CD4-positive, alpha-beta T cell treated with Interferon alpha-2 for 1 hour (primary cell): ENCODE measurements at regions not wholly inside any gene's neighbourhood (a gene's known extent, or its start where the extent isn't known, plus 50 kb on each side); places are given as distances from the start of the nearest gene placed in this dataset.
A peak's percentile ranks its signal among the peaks of the same experiment; 100 is the strongest.
"Not testable (repeated sequence)": the region's sequence is repeated elsewhere in the genome, so short reads cannot be mapped to it uniquely, and the experiment has no call there.

Source experiments
- DNase-seq, 2 donors: peaks; one replicate each; pipeline ENCODE4 v3.0.0-alpha.2; 2020 to 2022

DNA sequence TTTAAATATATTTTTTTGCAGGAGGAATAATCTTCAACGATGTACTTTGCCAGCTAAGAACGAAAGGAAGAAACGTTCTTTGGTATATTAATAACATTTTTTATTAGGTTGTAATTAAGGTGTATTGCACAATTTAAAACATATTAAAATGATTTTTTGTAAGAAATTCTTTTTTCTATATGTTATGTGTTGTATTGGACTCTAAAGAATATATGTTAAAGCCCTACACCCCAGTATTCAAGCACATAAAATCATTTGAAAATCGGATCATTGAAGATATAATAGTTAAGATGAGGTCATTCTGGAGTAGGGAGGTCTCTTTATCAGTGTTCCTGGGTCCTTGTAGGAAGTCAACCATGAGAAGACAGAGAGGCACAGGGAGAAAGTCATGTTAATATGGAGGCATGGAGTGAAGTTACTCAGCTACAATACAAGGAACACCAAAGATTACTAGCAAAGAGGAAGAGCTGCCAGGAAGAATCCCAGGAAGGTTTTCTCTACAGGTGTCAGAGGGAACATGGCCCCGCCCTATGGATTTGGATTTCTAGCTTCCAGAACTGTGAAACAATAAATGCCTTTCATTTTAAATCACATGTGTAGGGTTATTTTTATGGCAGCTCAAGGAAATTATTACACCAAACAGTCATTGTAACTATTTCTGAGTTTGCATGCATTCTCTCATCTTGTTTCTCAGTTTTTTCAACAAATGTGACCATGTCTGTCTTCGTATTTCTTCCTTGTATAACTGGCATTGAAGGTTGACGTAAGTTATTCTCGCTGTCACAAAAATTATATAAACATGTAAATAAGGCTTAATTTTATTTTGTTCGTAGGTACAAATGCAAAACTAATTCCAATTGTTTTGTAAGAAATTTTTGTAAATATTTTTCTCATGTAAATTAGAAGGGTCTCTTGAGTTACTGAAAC, 75.4 kb upstream of the VPREB1 start:
- DNase-seq = no peak

DNA sequence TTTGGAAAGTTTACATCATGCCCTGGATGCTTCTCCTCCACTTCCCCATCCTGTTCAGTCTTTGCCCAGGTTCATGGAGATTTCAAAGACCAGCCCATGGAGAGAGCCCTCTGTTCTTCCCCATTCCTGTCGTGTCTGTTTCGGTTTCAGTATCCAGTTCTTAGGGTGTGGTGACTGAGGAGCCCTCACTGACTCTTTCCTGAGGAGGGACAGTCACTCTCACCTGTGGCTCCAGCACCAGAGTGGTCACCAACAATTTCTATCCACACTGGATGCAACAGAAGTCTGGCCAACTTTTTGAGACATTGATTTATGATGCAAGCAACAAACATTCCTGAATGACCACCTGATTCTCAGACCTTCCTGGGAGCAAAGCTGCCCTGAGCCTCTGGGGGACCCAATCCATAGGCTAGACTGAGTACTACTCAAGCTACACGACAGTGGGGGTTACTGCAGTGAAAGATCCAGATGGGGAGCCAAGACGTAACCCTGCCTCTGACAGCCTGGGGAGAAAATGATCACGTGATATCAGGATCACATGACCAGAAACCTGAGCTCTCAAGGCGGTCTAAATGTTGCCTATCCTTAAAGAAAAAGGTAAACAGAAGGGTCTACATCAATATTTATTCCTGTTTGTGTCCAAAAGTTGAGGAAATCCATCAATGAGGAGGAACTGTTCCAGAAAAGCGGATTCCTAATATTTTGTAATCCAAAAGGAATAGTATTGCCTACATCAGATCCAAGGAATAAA, 76.2 kb upstream of the VPREB1 start:
- DNase-seq = peak; percentile 20 to 51

DNA sequence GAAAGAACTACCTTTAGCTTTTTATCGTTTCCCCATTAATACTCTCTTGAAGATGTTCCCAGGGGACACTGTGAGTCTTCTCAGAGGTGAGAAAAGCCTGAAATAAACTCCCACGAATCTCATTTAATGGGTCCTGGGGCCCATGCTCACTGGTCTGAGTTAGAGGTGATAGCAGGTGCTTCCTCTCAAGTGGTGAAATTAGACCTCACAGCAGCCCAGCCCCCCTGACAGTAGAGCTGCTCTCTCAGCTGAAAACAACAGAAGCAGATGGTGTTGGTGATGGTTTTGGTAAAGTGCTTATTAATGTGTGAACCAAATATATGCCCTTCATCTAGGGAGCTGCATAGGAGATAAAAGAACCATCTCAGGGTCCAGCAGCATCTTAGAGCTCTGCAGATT, 76.8 kb upstream of the VPREB1 start:
- peak in 1 of 2 donors; percentile 79 for DNase-seq

DNA sequence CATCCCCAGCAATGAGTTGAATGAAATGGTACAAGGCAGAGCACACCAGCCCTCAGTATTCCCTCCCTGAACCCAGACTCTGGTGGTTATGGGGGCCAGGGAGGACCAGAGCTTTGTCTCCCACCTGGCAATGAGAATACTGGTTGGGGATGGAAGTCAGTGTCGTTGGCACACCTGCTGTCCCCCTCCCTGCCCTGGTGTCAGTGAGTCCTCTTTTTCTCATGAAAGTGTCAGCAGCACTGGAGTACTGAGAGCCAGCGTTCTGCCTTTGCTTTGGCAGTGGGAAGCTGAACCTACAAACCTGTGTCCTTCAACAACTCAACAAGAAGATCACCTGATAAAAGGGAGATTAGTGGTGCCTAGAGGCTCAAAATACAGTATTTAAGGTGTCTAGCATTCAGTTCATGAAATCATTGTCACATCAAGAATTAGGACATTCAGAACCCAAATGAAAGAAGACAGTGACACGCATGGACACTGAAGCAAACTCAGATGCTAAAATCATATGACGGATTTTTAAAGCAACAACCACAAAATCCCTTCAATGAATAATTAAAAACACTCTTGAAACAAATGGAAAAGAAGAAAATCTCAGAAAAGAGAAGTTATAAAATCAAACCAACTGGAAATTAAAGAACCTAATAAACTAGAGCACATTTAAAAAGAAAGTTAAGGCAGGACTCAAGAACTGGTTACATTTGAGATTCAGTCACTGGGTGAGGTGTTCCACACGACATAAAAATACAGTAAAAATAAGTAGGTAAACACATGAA, 77.5 kb upstream of the VPREB1 start:
- no peak for DNase-seq

DNA sequence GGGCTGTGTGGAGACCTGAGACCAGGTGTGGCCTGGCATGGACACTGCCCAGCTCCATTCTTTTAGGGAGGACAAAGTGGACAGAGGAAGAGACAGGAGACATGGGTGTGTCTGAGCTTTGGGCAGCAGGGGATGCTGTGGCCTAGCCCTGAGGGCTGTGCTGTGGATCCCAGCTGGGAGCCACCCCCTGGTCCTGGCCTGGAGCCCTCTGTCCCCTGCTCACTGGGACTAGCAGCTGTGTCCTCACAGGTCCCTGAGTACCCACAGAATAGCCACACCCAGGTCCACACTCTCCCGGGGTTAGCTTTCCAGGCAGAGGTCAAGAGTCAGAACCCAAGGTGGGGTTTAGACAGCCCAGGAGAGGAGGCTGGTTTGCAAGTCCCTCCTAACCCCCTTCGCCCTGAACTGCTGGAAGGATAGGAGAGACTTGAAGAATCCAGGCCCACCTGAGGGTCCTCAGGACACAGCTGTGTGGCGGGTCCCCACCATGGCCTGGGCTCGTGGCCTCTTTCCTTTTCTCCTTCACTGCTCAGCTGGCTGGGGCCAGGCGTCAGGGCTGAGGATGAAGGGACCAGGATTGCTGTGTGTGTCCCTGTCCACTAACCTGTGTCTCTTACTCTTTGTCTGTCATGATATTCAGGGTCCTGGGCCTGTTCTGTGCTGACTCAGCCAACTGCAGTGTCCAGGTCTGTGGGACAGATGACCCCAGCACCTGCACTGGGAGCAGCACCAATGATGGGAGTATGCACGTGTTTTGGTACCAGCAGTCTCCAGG, 78.5 kb upstream of the VPREB1 start:
- DNase-seq = no peak

DNA sequence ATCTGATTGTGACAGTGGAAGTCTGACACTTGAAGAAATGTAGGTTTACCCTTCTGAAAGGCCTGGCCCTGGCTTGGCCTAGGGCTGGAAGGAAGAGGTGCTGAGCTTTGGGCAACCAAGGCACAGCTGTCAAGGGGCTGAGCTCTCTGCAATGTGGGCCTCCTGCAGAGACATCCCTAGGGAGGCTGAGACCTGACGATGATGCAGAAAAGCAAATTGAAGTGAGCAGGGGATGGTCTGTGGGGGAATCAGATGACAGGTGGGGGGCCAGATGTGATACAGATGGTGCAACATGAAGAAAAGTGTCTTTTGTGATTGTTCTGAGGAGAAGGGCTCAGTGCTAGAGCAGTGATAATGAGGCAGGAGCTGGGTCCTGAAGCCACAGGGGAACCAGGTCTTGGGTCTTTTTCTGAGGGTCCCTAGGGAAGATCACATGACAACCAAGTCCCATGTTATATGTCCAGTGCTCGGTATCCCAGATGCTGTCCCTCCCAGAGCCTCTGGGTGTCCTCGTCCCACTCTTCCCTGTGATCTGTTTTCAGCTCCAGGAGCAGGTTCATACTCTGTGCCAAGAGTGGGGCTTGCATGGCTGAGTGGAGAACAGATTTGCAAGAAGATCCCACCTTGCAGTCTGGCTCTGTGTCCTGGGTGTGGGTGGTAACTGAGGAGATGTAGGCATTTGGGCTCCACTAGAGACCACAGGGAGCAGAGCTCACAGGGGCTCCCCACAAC, 79.9 kb upstream of the VPREB1 start:
- no peak for DNase-seq

DNA sequence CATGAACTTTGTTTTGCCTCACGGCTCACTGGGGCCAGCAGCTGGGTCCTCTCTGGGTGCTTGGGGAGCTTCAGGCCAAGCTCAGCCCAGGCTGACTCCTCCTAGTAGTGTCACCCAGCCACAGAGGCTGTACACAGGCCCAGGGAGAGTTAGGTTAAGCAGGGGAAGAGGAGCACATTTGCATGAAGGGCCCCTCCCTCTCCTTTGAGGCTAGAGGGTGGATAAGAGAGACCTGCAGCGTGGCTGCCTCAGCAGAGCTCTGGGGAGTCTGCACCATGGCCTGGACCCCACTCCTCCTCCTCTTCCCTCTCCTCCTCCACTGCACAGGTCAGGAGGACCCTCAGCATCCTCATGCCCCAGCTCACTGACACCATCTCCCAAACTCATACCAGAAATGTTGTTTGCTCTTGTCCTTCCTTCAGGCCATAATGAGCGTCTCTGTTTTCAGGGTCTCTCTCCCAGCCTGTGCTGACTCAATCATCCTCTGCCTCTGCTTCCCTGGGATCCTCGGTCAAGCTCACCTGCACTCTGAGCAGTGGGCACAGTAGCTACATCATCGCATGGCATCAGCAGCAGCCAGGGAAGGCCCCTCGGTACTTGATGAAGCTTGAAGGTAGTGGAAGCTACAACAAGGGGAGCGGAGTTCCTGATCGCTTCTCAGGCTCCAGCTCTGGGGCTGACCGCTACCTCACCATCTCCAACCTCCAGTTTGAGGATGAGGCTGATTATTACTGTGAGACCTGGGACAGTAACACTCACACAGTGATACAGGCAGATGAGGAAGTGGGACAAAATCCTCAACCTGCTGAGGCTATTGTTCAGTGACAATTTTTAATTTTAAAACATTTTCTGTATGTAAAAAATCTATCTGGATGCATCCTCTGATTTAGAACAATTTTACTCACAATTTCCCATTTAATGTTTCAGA, 82.4 kb upstream of the VPREB1 start:
- DNase-seq = peak in 1 of 2 donors; percentile 41

DNA sequence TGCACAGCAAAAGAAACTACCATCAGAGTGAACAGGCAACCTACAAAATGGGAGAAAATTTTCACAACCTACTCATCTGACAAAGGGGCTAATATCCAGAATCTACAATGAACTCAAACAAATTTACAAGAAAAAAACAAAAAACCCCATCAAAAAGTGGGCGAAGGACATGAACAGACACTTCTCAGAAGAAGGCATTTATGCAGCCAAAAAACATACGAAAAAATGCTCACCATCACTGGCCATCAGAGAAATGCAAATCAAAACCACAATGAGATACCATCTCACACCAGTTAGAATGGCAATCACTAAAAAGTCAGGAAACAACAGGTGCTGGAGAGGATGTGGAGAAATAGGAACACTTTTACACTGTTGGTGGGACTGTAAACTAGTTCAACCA, 83.8 kb upstream of the VPREB1 start:
- not testable (repeated sequence) for DNase-seq

DNA sequence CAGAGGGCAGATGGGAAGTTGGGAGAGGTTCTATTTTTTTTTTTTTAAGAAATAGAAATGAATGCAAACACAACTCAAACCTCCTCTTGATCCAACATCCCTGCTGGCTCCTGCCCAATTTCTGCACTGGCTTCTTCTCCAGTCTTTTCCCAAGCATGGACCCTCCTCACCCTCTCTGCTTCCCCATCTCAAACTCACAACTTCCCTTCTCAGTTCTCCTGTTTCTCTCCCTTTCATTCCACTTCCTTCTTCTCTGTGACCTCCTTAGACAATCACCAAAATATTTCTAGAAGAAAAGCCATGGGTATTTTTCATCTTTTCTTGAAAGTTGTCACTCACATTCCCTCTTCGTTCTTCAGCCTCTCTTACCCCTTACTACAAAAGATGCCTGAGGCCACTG, 85.2 kb upstream of the VPREB1 start:
- DNase-seq = no peak

DNA sequence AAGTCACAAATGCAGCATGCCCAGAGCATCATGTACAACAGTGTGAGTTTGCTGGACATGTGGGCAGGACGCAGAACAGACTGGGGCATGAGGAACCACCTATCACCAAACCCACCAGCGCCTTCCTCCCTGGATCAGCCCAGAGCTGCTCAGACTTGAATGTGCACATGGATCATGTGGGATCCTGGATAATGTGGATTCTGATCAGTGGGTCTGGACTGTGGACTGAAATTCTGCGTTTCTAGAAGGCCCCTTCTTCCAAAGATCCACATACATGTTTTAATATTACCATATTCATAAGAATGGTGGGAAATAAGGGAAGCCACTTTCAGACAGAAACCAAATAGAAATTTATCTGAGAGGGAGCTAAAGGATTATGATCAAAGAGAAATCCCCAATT, 85.6 kb upstream of the VPREB1 start:
- no peak for DNase-seq

DNA sequence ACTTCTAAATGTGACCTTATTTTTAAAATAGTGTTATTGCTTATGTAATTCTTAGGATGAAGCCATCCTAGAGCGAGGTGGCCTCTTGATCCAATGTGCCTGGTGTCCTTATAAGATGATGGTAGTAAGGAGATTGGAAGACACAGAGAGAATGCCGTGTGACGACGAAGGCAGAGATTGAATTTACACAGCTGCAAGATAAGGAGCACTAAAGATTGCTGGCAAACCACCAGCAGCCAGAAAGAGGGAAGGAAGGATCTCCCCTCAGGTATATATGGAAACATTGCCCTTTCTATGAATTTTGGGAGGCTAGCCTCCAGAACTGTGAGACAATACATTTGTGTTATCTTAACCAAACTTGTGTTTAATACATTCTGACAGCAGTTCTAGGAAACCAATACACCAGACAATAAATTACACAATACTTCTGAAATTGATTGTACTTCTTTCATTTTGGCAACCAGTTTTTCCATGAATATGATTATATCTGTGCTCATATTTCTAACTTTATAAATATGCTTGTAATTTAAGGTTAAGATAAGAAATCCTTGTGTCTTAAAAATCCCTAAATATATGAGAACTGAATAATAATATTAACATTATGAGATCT, 86.3 kb upstream of the VPREB1 start:
- DNase-seq = no peak

DNA sequence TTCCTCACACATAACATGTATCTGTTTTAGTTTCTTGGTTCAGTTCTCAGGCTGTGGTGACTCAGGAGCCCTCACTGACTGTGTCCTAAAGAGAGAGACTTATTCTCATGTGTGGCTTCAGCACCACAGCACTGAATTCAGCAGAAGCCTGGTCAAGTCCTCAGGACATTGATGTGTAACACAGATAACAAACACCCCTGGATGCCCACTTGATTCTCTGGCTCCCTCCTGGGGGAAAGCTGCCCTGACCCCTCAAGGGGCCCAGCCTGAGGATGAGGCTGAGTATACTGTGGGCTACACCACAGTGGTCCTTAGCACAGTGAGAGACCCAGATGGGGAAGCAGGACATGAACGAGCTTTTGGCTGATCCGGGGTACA, 87.2 kb upstream of the VPREB1 start:
- DNase-seq = no peak

DNA sequence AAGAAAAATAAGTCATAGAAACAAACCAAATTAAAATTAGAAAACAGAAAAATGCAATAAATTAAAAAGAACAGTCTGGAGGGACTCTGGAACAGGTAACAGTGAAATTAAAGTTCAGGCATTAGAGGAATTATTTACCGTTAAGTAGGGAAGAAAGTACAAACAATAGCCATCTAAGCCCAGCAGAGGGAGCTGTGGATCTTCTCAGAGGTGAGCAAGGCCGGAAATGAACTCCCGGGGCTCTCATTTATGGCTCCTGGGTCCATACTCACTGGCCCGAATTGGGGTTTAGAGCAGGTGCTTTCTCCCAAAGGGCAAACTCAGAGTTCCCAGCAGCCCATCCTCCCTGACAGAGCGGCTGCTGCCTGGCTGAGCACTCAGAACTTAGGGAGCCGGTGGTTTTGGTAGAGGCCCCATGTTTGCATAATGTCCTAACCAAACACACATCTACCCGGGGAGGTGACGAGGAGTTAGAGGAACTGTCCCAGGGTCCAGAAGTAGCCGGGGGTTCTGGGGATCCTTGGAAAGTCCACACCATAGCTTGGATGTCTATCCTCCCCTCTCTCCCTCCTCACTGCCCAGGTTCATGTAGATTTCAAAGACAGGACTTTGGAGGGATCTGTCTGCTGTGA, 87.8 kb upstream of the VPREB1 start:
- DNase-seq = peak; percentile 73

DNA sequence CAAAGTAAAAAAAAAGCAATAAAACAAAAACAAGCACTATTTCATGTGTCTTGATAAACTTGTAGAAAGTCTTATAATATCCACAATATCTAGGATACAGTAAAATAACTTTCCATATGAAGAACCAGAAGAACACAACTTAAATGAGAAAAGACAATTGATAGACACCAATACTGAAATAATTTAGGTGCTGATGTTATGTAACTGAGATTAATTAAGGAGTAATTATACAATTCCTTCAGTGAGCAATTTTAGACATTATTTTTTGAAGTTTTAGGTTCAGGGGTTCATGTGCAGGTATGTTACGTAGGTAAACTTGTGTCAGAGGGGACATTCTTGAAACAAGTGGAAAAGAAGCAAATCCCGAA, 88.3 kb upstream of the VPREB1 start:
- no peak for DNase-seq

DNA sequence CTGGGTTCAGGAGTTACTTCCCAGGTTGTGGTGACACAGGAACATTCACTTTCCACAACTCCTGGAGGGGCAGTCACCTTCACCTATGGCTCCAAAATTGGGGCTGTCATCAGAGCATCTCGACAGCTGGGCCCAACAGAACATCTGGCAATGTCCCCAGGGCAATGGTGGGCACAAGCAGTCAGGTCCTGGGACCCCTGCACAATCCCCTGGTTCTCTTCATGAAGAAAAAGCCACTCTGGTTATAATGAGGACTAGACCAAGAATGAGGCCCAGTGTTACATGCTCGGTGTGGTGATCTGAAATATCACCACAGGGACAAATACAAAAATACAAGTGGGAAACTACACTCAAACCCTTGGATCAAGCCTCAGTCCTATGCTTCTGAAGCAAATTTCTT, 89.0 kb upstream of the VPREB1 start:
- DNase-seq = no peak

DNA sequence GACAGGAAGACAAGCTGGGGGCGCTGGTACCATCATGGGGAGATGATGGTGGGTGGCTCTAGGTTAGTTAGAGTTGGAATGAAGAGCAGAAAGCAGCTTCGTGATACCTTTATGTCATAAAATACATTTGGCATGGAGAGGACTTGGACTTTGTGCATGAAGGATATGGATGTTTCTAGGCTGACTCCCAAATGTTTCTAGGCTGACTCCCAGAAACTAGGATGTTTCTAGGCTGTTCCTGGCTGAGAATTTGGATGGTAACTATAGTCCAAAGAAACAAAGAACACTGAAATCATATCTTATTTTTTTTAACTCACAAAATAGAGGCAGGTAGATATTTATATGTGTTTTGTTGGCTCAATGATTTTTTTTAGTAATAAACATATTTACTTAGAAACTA, 89.4 kb upstream of the VPREB1 start:
- DNase-seq = no peak

DNA sequence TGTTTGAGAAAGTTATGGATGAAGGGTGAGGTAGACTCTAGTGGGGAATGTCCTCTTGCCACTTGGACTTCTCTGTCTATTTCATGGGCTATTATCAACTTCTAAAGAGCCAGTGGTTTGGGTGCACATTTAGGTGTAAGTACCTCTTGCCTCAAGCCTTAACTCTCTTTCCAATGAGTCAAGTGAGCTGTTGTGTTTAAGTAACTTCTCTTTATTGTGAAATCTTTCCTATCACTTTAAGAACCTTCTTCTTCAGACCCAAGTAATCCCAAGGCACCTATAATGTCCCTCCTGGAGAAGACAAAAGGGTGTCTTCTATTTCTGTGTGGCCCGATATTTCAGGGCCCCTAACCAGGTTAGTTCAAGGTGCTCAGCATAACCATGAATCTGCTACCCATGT, 90.5 kb upstream of the VPREB1 start:
- DNase-seq = no peak

DNA sequence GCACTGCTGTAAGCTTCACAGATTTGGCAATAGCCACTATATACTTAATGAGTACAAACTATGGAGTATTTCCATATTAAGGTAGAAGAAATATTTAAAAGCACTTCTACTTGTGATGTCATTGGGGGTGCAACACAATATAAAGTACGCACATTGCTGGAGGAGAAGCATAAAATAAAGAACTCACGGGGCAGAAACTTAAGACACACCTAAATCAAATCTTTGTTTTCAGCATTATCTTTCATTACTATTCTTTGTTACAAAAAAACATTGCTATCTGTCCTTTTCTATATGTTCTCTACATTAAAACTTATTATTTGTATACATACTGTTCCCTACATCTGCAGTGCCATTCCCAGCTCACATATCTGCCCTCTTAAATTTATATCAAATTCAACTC, 93.3 kb upstream of the VPREB1 start:
- DNase-seq = no peak

DNA sequence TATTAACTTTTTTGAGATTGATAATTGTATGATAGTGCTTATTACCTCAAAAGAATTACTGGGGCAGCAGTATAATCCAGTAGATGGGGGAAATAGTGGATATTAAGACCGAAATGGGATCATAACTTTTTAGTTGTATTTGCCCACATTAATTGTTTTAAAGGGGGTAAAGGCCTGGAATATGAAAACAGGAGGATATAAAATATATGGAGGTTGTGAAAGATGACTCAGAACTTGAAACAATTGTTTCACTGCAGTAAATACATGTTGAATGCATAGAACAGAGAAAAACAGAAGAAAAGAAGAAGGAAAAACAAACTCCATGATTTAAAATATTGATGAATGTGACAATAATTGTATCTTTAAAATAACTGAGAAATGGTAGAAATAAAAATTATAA, 94.1 kb upstream of the VPREB1 start:
- DNase-seq = no peak

DNA sequence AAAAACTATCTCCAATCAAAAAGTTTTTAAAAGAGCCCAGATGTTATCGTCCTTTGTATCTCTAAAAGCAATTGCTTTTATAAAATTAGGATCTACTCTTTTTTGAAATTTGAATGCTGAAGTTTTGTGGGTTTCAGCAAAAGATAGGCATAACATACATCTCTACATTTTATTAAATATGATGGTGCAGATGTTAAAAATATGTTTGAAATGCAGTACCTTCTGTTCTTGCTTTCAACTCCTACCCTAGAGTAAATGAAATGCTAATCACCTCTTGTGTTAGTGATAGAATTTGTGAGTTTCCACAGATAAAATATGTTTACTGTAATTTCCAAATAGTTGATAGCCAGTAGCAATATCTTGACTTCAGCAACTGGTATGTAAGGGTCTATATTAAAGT, 95.7 kb upstream of the VPREB1 start:
- no peak for DNase-seq
